ENCODE measurements at regions not wholly inside any gene's neighbourhood (a gene's known extent, or its start where the extent isn't known, plus 50 kb on each side); places are given as distances from the start of the nearest gene placed in this dataset.

DNA sequence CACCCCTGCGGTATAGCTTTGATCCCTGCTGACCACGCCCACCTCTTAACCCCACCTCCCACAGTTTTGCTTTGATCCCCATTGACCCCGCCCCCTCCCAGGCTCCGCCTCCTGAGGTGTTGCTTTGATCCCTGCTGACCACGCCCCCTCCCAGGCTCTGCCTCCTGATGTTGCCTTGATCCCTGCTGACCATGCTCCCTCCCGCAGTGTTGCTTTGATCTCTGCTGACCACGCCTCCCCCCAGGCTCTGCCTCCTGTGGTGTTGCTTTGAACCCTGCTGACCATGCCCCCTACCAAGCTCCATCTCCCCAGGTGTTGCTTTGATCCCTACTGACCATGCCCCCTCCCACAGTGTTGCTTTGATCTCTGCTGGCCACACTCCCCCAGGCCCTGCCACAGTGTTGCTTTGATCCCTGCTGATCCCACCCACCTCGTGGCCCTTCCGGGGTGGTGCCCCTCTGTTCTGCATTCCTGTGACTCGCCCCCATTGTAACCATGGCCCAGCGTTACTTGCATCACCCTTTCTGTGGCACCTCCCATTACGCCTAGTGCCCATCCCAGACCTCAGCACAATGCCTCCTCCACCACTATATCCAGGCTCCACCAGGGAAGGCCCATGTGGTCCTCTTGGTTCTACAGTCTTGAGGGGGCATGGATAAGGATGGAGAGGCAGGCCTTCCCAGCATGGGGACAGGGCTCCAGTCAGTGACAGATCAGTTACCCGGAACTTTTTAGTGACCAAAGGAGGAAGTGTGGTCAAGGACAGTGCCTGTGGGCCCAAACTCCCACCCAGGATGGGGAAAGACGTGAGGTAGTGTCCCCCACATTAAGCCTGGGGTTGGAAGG, 70.8 kb downstream of the ADRA2C start:
- TF ChIP-seq, protein P1, sequence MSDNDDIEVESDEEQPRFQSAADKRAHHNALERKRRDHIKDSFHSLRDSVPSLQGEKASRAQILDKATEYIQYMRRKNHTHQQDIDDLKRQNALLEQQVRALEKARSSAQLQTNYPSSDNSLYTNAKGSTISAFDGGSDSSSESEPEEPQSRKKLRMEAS (IDR thresholded peaks at IDR 0.05; ENCODE audit: low read depth): no peak
- TF ChIP-seq RCOR1 (IDR thresholded peaks at IDR 0.05; ENCODE audit: low read length) (no peak), TEAD4 (IDR thresholded peaks at IDR 0.05; ENCODE audit: borderline replicate concordance, insufficient read depth) (no peak), EP300 (IDR thresholded peaks at IDR 0.05; ENCODE audit: borderline replicate concordance in 1 of 2, low read depth in 1 of 2, low read length in 1 of 2) (no peak), TAF1 (IDR thresholded peaks at IDR 0.05; ENCODE audit: borderline replicate concordance, low read depth, low read length) (no peak), POLR2AphosphoS5 (IDR thresholded peaks at IDR 0.05; ENCODE audit: low read depth, low read length) (no peak)
- TF ChIP-seq, protein P2, sequence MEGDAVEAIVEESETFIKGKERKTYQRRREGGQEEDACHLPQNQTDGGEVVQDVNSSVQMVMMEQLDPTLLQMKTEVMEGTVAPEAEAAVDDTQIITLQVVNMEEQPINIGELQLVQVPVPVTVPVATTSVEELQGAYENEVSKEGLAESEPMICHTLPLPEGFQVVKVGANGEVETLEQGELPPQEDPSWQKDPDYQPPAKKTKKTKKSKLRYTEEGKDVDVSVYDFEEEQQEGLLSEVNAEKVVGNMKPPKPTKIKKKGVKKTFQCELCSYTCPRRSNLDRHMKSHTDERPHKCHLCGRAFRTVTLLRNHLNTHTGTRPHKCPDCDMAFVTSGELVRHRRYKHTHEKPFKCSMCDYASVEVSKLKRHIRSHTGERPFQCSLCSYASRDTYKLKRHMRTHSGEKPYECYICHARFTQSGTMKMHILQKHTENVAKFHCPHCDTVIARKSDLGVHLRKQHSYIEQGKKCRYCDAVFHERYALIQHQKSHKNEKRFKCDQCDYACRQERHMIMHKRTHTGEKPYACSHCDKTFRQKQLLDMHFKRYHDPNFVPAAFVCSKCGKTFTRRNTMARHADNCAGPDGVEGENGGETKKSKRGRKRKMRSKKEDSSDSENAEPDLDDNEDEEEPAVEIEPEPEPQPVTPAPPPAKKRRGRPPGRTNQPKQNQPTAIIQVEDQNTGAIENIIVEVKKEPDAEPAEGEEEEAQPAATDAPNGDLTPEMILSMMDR (IDR thresholded peaks at IDR 0.05): no peak
- TF ChIP-seq, protein P3, sequence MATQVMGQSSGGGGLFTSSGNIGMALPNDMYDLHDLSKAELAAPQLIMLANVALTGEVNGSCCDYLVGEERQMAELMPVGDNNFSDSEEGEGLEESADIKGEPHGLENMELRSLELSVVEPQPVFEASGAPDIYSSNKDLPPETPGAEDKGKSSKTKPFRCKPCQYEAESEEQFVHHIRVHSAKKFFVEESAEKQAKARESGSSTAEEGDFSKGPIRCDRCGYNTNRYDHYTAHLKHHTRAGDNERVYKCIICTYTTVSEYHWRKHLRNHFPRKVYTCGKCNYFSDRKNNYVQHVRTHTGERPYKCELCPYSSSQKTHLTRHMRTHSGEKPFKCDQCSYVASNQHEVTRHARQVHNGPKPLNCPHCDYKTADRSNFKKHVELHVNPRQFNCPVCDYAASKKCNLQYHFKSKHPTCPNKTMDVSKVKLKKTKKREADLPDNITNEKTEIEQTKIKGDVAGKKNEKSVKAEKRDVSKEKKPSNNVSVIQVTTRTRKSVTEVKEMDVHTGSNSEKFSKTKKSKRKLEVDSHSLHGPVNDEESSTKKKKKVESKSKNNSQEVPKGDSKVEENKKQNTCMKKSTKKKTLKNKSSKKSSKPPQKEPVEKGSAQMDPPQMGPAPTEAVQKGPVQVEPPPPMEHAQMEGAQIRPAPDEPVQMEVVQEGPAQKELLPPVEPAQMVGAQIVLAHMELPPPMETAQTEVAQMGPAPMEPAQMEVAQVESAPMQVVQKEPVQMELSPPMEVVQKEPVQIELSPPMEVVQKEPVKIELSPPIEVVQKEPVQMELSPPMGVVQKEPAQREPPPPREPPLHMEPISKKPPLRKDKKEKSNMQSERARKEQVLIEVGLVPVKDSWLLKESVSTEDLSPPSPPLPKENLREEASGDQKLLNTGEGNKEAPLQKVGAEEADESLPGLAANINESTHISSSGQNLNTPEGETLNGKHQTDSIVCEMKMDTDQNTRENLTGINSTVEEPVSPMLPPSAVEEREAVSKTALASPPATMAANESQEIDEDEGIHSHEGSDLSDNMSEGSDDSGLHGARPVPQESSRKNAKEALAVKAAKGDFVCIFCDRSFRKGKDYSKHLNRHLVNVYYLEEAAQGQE (IDR thresholded peaks at IDR 0.05; ENCODE audit: low read depth, low read length): no peak
